NCI-H2227 (cell line): ENCODE measurements at regions not wholly inside any gene's neighbourhood (a gene's known extent, or its start where the extent isn't known, plus 50 kb on each side); places are given as distances from the start of the nearest gene placed in this dataset.
A peak's percentile ranks its signal among the peaks of the same experiment; 100 is the strongest.
"Not testable (repeated sequence)": the region's sequence is repeated elsewhere in the genome, so short reads cannot be mapped to it uniquely, and the experiment has no call there.

Experiments
- DNase-seq: peaks from one replicate; lab custom pipeline; 2025; ENCODE audit not compliant: unreplicated experiment; lab: John Stamatoyannopoulos, UW

DNA sequence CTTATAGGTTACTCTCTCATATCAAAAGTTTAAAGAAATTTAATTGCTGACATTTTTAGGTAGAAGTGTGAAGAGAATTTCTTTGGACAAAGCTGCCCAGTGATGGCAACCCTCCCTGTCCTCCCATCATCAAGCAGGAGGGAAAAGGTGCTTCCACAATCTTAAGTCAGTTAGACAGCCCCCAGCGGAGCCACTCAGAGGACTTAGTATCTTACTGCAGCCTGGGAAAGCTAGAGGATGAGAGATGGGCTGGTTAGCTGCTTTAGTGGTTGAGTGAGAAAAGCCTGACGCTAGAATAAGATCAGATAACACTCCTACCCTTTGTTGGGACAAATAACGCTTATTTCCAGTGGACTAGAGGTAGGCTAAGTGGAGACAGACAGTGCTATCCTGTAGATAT lies 227.1 kb downstream of the RFPL4B start:
- no peak for DNase-seq

DNA sequence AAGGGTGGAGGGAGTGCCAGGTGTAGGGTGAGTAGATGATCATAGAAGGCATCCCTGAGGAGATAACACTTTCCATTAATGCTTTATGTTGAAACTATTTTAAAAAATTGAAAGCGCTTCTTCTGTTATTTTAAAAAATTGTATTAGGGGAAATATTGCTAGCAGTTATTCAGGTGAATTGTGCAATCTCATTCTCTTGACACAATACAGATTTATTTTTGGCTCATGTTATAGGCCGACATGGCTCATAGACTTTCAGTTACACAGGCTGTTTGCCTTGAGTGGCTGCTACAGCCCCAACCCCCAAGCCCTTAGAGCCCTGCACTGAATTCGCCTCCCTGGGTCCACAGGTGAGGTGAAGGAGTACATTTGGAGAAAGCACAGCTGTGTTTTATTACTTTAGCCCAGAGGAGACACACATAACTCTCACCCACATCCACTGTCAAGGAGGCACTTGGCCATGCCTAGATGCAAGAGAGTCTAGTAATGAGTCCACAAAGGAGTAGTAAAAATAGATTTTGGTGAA lies 228.2 kb downstream of the RFPL4B start:
- DNase-seq, result no peak

DNA sequence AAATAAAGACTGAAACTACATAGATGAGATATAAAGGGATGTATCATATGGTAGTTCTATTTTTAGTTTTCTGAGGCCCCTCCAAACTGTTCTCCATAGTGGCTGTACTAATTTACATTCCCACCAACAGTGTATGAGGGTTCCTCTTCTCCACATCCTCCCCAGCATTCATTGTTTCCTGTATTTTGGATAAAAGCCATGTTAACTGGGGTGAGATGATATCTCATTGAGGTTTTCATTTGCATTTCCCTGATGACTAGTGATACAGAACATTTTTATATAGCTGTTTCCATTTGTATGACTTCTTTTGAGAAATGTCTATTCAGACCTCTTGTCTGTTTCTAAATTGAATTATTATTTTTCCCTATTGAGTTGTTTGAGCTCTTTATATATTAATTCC lies 229.3 kb downstream of the RFPL4B start:
- DNase-seq, result no peak

DNA sequence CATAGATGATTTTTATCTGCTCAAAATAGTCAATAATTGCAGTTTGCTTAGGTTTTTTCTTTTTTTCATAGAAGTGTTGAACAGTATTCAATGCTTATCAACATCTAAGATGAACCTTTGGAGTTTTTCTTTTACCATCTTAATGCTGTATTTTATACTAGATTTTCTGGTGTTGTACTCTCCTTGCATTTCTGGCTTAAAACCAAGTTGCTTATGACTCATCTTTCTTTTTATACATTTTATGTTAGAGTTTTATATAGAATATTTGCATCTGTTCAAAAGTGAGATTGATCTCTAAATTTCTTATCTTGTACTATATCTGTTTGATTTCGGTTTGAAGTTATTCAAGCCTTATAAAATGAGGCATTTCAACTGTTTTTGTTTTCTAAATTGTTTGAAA lies 232.5 kb downstream of the RFPL4B start:
- no peak for DNase-seq

DNA sequence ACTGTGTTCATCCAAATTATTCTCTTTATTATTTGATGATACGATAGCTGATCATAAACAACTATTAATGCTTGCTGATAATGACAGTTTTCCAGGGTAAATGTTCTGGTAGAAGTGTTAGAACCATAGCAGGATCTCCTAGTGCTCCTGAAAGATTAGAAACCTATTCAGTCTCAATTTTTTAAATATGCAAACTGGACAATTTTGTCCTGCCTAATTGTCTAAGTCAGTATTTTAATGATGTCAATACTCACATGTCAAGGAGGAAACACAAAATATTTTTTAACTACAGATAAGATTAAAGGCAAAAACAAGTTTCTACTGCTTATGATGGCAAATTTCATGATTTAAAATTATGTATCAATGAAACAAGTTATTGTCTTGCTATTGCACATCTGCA lies 233.9 kb downstream of the RFPL4B start:
- DNase-seq, result no peak

DNA sequence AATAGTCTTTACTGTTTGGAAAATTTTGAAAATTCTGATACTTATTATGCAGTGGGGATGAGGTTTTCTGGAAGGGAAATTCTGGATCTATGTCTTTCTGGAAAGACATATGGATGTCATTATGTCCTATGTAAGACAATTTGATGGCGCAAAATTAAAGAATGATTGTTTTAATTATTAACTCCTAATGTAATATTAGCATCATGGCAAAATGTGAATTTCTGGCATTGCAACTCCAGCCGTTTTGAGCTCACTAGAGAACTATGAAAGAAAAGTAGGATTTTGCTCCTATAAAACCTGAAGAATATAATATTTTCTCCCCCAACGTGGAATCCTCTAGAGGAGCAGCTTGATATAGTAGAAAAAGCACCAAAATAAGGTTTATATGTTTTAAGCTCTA lies 243.2 kb downstream of the RFPL4B start:
- DNase-seq, result no peak

DNA sequence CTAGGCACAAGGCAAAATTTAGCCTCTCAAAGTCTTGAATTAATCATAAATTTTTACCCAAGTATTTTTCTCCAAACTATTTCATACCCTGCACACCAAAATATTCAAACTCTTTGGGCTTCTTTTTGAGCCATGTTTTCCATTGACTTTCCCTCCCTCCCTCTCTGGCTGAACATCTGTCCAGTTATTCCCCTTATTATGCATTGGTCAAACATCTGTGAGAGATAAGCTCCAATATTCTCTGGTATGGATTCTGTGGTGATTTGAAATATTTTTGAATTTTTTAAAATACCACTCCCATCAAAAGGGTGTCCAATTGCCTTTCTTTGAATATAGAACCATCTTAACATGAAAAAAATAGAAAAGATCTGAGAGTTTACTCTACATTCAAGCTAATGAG lies 244.2 kb downstream of the RFPL4B start:
- no peak for DNase-seq

DNA sequence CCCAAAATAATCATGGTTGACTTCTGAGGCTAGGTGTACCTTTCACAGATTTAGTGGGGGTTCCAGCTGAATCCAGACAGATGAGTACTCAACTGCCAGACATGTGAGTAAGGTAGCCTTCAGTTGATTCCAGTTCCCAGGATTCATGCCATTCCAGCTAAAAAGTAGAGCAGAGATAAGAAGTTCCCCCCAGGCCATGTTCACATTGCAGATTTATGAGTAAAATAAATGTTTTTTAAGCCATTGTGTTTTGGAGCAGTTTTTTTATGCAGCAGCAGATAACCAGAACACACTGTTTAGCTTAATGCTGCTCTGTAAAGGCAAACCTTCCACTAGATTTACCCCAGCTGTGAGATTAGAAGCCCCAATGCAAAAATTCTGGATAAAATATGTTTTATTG lies 245.0 kb downstream of the RFPL4B start:
- DNase-seq, result no peak

DNA sequence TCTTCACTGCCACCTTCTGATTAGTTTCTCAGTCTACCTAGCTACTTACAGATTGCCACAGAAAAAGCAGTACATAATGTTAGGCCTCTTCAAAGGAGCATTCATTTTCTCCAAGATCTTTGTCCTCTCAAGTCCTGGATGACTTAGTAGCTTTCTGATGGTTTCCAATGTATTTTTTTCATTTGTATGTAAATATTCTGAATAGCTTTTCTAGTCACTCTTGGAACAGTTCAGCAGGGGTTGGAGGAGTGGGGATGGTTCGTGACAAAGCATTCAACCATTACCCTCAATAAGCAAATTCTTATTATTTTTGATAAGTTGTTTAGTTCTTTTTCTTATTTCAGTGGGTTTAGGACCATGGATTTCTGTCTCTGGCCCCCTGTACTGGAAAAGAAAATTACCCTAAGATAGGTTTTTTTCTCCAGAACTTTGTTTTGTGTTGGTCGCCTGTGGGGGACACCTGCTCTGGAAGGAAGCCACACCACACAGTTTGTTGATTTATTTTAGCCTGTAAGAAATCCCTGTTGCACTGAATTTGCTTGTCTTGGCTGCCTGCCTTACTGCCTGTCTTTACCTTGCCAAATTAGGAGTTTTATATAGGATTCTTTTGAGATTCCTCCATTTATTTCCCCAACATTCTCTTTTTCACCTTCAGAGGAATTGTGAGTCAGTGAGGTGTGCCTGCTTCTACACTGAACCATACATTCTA lies 247.9 kb downstream of the RFPL4B start:
- no peak for DNase-seq

DNA sequence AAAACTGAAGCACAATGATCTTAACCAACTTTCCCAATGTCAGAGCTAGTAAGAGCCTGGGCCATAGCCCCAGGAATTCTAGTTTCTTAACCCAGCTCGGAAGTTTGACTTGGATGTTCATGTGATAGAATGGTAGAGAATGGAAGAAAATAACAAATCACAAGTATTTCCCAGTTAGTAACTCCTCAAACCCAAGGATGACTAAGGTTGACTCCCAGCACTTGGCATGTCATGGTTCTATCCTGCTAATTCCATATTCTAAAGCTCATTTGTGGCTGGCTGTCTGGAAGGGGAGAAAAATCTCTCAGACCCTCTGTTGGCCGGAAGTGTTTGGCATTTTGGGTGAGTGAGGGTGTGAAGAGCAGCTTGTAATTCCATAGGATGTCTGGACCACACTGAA lies 248.7 kb downstream of the RFPL4B start:
- DNase-seq, result no peak

DNA sequence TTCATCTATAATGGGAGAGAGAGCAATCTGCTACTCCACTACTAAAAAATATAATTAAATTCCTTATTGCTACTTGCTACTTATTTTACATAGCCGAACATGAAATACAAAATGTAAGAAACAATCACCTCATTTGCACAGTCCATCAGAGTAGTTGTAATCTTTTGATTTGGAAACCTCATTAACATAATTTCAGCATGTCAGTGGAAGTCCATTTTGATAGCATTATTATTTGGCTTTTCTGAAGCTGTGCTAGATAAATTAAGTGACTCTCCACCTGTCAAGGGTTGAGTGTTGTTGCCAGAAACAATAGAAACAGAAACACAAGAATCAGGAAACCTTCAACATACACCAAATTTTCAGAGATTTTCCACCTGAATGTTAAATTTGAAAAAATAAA lies 250.0 kb downstream of the RFPL4B start:
- no peak for DNase-seq

DNA sequence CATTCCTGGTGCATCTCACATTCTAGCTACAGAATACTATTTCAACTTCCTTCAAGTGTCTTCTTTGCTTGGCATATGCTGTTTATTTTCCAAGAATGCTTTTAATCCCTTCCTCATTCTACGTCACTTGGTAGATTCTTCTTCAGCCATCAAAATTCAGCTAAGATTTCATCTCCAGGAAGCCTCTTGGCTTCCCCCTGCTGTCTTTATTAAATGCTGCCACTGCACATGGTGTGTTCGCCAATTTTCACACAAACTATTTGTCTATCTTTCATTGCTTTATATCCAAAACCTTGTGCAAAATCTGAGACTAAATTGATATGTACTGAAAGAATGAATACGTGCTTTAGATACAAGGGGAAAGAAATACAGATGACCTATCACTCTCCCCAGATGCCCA lies 253.0 kb downstream of the RFPL4B start:
- no peak for DNase-seq

DNA sequence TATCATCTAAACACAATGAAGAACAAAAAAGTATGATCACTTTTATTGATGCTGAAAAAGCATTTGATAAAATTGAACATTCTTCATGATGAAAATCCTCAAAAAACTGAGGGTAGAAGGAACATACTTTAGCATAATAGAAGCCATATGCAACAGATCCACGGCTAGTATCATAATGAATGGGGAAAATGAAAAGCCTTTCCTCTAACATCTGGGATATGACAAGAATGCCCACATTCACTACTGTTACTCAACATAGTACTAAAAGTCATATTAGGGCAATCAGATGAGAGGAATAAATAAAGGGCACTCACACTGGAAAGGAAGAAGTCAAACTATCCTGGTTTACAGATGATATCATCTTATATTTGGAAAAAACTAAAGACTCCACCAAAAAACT lies 256.6 kb downstream of the RFPL4B start:
- no peak for DNase-seq

DNA sequence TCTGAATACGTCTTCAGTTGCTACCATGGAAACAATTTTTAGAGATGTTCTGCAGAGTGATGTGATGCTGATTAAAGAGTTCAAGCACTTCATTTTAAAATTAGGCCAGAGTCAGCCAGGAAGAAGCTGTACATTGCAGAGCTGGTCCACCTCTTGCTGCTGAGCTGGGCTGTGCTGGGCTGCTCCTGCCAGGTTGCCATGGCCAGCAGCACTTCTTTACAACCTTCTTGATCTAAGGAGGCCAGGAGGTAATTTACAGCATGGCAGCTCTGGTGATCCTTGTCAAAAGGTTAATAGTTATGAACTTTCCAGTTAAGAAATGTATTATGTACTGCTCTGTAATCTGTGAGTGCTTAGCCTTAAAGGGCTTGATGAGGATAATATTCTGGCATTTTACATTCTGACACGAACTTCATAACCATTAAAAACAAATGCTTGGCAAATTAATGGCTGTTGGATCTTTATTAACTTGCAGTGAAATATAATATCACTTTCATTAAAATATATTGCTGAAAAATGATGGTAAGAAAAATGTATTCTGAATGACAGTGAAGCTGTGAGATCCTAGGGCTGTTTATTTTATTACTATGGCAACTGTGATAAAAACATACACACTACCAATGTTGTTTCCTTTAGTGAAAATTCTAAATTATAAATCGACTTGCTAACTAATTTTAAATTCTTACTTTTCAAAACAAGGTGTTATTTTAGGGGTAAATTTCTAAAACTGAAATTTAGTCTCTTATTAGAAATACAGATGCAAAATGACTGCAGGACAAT lies 259.7 kb downstream of the RFPL4B start:
- DNase-seq, result peak; percentile 7

DNA sequence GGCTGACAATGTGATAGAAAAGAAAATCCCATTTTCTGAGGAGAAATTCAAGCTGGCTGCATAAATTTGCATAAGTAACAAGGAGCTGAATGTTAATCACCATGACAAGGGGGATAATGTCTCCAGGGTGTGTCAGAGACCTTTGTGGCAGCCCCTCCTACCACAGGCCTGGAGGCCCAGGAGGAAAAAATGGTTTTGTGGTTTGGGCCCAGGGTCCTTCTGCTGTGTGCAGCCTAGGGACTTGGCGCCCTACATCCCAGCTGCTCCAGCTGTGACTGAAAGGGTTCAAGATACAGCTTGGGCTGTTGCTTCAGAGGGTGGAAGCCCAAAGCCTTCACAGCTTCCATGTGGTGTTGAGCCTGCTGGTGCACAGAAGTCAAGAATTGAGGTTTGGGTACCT lies 261.8 kb downstream of the RFPL4B start:
- DNase-seq, result not testable (repeated sequence)

DNA sequence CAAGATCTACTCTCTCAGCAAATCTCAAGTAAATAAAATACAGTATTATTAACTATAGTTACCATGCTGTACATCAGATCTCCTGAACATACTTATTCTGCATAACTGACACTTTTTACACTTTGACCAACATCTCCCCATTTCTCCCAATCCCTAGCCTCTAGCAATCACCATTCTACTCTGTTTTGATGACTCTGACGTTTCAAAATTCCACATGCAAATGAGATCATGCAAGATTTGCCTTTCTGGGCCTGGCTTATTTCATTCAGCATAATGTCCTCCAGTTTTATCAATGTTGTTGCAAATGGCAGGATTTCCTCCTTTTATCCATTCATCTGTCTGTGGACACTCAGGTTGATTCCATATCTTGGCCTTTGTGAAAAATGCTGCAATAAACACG lies 266.3 kb downstream of the RFPL4B start:
- no peak for DNase-seq

DNA sequence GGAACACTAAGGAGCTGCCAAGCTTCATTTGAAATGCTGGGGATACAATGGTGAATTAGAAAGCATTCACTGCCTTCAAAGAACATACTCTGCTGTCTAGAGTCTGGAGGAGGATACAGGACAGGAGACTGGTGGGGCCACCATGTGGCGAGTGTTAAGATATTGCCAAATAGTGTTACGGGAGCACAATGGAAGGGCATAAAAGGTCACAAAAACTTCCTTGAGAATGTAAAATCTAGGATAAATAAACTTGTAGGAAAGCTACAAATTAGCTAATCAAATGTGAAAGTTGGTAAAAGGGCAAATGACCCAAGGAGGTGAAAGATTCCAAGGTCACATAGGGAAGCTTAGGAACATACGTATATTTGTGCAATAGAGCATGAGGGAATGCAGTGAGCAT lies 271.7 kb downstream of the RFPL4B start:
- no peak for DNase-seq

DNA sequence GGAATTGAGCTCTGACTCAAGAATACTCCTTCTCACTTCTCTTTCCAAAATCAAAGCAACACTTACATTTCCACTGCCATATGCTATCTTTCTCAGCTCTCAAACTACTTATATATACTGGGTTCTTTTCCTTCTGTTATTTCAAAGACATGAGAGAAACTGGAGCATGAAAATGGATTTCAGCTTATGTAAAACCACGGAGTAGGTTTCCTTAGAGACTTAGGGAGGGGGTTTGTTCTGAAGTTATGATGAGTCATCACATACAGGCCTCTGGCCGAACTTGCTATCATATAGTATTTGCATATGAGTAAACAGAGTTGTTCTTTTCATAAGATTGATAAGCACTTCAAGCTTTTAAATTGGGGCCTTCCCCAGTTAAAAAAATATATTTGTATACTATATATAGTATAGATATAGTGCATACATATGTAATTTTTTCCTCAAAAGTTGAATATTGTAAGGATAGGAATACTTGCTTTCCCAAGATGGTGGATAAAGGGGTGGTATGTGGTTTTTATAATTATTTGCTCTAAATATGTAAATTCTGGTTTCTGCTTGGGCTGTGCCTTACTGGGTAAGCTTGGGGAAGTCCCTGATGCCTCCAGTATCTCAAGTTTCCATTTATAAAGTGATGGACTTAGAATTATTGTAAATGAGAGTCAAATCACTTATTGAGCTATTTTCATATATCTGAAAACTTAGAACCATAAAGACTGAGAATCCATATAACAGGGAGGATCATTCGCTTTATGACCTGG lies 273.9 kb downstream of the RFPL4B start:
- DNase-seq, result no peak

DNA sequence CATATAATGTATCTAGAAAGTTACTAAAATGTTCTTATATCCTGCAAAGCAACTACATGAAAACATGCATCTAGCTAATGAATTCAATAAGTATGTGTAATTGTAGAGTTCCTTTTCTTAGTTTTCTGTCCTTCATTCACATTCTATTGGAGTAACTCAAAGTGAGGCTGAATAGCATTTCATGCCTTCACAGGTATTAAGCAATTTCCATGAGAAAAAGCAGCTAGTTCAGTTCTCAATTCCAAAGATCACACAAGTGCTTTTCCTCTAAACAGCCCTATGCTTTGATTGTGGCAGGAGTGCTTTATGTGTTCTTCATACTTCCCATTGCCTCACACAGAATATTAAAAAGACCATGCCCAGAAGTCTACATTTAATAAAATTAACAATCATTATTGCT lies 274.9 kb downstream of the RFPL4B start:
- DNase-seq, result no peak

DNA sequence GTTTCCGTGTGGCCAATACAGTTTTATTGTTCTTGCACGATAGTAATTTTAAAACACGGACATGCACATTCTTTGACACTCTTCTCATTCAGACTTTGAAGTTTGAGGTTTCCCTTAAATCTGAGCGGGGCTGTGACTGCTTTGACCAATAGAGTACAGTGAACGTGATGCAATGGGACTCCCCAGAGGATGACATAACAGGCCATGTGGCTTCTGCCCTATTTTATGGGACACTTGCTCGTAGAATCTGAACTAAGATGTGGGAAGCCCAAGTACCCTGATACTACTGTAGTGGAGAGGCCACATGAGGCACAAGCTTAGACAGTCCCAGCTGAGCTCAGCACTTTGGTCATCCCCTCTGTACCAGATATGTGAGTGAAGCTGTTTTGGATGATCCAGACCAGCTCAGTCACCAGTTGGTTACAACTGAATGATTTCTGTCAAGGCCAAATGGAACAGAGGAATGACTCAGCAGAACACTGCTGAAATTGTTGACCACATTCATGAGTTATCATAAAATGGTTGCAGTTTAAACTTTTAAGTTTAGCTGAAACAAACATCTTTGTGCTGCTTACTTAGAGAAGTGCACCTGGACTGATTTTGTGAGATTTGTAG lies 279.4 kb downstream of the RFPL4B start:
- no peak for DNase-seq

DNA sequence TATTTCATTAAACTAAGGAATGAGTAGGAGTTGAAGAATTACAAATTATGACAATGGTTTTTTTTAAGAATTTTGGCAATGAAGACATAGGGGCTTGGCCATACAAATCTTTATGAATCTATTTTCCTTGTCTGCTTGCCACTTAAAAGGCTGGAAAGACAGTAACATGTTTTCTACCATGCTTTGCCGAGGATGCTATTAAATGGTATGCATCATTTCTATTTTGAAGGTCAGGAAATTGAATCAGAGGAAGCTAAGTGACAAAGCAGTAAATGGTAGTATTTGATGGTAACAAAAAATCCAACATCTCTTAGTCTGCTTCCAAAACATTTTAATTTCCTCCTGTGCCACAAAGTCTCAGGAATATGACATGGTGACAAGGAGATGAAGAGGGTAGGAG lies 287.2 kb downstream of the RFPL4B start:
- no peak for DNase-seq
